GM12878 (cell line): ENCODE measurements at regions not wholly inside any gene's neighbourhood (a gene's known extent, or its start where the extent isn't known, plus 50 kb on each side); places are given as distances from the start of the nearest gene placed in this dataset.

Experiments used
- ATAC-seq: fragments of 200-7000 bp; cut with Tn5 transposase; 3 replicates; pipeline ENCODE4 v1.9.1; 2020; ENCODE audit warnings: mild to moderate bottlenecking, moderate library complexity
- BruUV-seq: library from RNA; stranded (reverse); fragments of 400-500 nt; replicated peaks from 2 replicates; lab custom pipeline; 2021; lab: Mats Ljungman, UMichigan
- CTCF ChIA-PET: fragments of 300-600 bp; sonication (Branson Sonifier 250); formaldehyde crosslinking; extraction: SDS; loops from one replicate; lab custom pipeline; 2021; ENCODE audit warnings: inconsistent platforms; lab: Yijun Ruan, JAX
- POLR2A ChIA-PET: fragments of 350-600 bp; formaldehyde crosslinking; extraction: SDS; loops from one replicate; lab custom pipeline; 2021; ENCODE audit warnings: inconsistent platforms; lab: Charles Lee
- RAD21 ChIA-PET: fragments of 300-600 bp; sonication (Branson Sonifier 250); formaldehyde crosslinking; loops from one replicate; lab custom pipeline; 2023; ENCODE audit warnings: antibody characterized with exemption; ENCODE audit not compliant: unreplicated experiment; lab: Charles Lee
- SMC1A ChIA-PET: fragments of 300-600 bp; sonication (Branson Sonifier 250); formaldehyde crosslinking; loops from one replicate; lab custom pipeline; 2023; ENCODE audit not compliant: unreplicated experiment, uncharacterized antibody; lab: Charles Lee
- DNase-seq: peaks from one replicate; pipeline ENCODE4 v3.0.0-alpha.2; 2011; ENCODE audit warnings: low read depth, low spot score
- FAIRE-seq: peaks from 3 replicates; lab custom pipeline; 2011; peaks lifted over from hg19 to GRCh38; lab: Jason Lieb, UNC
- H2AFZ ChIP-seq: 2 replicates; pipeline ENCODE4 v1.6.0; 2011; ENCODE audit warnings: low read depth, low read length, control low read depth; ENCODE audit not compliant: control insufficient read depth
- H3K27ac ChIP-seq: 2 replicates; pipeline ENCODE4 v1.5.1; 2011; ENCODE audit warnings: control low read depth; ENCODE audit not compliant: control insufficient read depth, insufficient read depth
- H3K27me3 ChIP-seq, 2 experiments: replicated peaks in 1 of 2; 2 replicates each; pipeline versions ENCODE4 v1.6.0 to v1.6.1; 2011; ENCODE audit warnings: low read length in 1 of 2; ENCODE audit not compliant: control insufficient read depth in 2 of 2, insufficient read depth in 2 of 2
- H3K36me3 ChIP-seq, 2 experiments: 2 replicates each; pipeline ENCODE4 v1.5.1; 2011; ENCODE audit warnings: low read length in 1 of 2; ENCODE audit not compliant: control insufficient read depth in 2 of 2, insufficient read depth in 2 of 2
- H3K4me1 ChIP-seq: 2 replicates; pipeline ENCODE4 v1.6.1; 2011; ENCODE audit warnings: mild to moderate bottlenecking, low read length, moderate library complexity, mixed read lengths; ENCODE audit not compliant: control insufficient read depth, insufficient read depth
- H3K4me2 ChIP-seq: 2 replicates; pipeline ENCODE4 v1.6.0; 2011; ENCODE audit warnings: control low read depth; ENCODE audit not compliant: control insufficient read depth, insufficient read depth
- H3K4me3 ChIP-seq: fragments of 200-600 bp; sonication (generic); 2 replicates; pipeline ENCODE4 v1.5.1; 2016
- H3K79me2 ChIP-seq: 2 replicates; pipeline ENCODE4 v1.6.0; 2011; ENCODE audit warnings: low read length; ENCODE audit not compliant: control insufficient read depth, insufficient read depth
- H3K9ac ChIP-seq: 2 replicates; pipeline ENCODE4 v1.8.0; 2011; ENCODE audit warnings: low read length, control low read depth, mixed read lengths; ENCODE audit not compliant: control insufficient read depth, insufficient read depth
- H3K9me3 ChIP-seq: replicated peaks from 3 replicates; pipeline ENCODE4 v1.5.1; 2011; ENCODE audit warnings: mild to moderate bottlenecking, low read length; ENCODE audit not compliant: control insufficient read depth, insufficient read depth
- H4K20me1 ChIP-seq: 2 replicates; pipeline ENCODE4 v1.6.0; 2011; ENCODE audit not compliant: control insufficient read depth, insufficient read depth
- CREM ChIP-seq: IDR thresholded peaks from 2 replicates; pipeline ENCODE4 v1.6.1; 2014; ENCODE audit warnings: antibody characterized with exemption, low read depth
- FOXK2 ChIP-seq: fragments of 450-650 bp; IDR thresholded peaks from 2 replicates; pipeline ENCODE4 v1.6.1; 2017; ENCODE audit warnings: mild to moderate bottlenecking, moderate library complexity
- FOXM1 ChIP-seq: IDR thresholded peaks from 2 replicates; pipeline ENCODE4 v1.6.1; 2012; ENCODE audit warnings: low read depth, mild to moderate bottlenecking, inconsistent platforms, low read length, moderate library complexity
- HDAC2 ChIP-seq: fragments of 200-600 bp; sonication (generic); IDR thresholded peaks from 2 replicates; pipeline ENCODE4 v1.6.1; 2017
- IKZF1 ChIP-seq: fragments of 450-650 bp; conservative IDR thresholded peaks from 2 replicates; pipeline ENCODE4 v1.6.1; 2017; ENCODE audit warnings: antibody characterized with exemption, mild to moderate bottlenecking
- PKNOX1 ChIP-seq: fragments of 450-650 bp; IDR thresholded peaks from 2 replicates; pipeline ENCODE4 v1.6.1; 2016; ENCODE audit warnings: mild to moderate bottlenecking
- SKIL ChIP-seq: fragments of 450-650 bp; IDR thresholded peaks from 2 replicates; pipeline ENCODE4 v1.6.1; 2017; ENCODE audit warnings: mild to moderate bottlenecking, low read depth, inconsistent platforms; ENCODE audit not compliant: poor library complexity, severe bottlenecking
- TCF12 ChIP-seq: IDR thresholded peaks from 2 replicates; pipeline ENCODE4 v1.6.1; 2011; ENCODE audit warnings: low read depth, mild to moderate bottlenecking, low read length
- USF2 ChIP-seq: IDR thresholded peaks from 2 replicates; pipeline ENCODE4 v1.6.1; 2011; ENCODE audit warnings: low read depth, low read length, improper control_type of control experiment, borderline replicate concordance
- ZBTB4 ChIP-seq: fragments of 450-650 bp; formaldehyde crosslinking; IDR thresholded peaks from 2 replicates; pipeline ENCODE4 v1.4.0; 2022; ENCODE audit warnings: mild to moderate bottlenecking, moderate library complexity
- ZNF207 ChIP-seq: fragments of 450-650 bp; IDR thresholded peaks from 2 replicates; pipeline ENCODE4 v1.6.1; 2014; ENCODE audit warnings: antibody characterized with exemption, mild to moderate bottlenecking, borderline replicate concordance
- ZNF592 ChIP-seq: fragments of 450-650 bp; IDR thresholded peaks from 2 replicates; pipeline ENCODE4 v1.6.1; 2017; ENCODE audit warnings: mild to moderate bottlenecking, moderate library complexity
- ZZZ3 ChIP-seq: IDR thresholded peaks from 2 replicates; pipeline ENCODE4 v1.6.1; 2011; ENCODE audit warnings: low read depth; ENCODE audit not compliant: control insufficient read depth, insufficient read length
- WGBS: methylation state at CpG from one replicate; pipeline ENCODE4 v1.1.6; 2016; ENCODE audit warnings: low lambda C conversion rate; ENCODE audit not compliant: insufficient replicate concordance, insufficient coverage; ENCODE audit errors: missing lambda C conversion rate; 5-methylcytosine and 5-hydroxymethylcytosine counted together
- in situ Hi-C: fragments of 300-500 bp; cut with MboI; formaldehyde crosslinking; loops from 9 replicates; pipeline ENCODE4 v1.14.3; 2018; ENCODE audit warnings: mixed read lengths
- intact Hi-C: fragments of 100-400 bp; cut with micrococcal nuclease; formaldehyde crosslinking; loops from one replicate; pipeline ENCODE4 v1.14.2; 2022; ENCODE audit not compliant: unreplicated experiment

GRCh38 chr4:79182209-79182608 lies 143.7 kb downstream of the NAA11 start:
- CTCF ChIA-PET = interaction anchor here (0.7 to 1.8 kb wide), 4 partner anchors 8 to 69 kb away, joined by 3 to 5 read pairs (median 4); no protein-coding TSS in a partner anchor
- 10% methylated on average over 3 of the region's 3 CpGs for WGBS
- Histone ChIP-seq H3K4me2 (no peak overlapping the region), H3K36me3 (no peaks in the 10 kb centered on the region), H3K9ac (no peak overlapping the region), H3K27me3 (no peaks in the 10 kb centered on the region), H3K4me1 (no peaks in the 10 kb centered on the region), H3K27ac (no peak overlapping the region), H3K9me3 (no peaks in the 10 kb centered on the region), H3K4me3 (no peak overlapping the region), H3K79me2 (no peaks in the 10 kb centered on the region), H4K20me1 (no peaks in the 10 kb centered on the region), H2AFZ (0 out of 2 replicates have a peak overlapping the region, but pooled peaks have one; percentile 2)
- ATAC-seq = peak; percentile 74
- no peak for FAIRE-seq
- SMC1A ChIA-PET = interaction anchor here (0.8 to 2.2 kb wide), 15 partner anchors 8 to 140 kb away, joined by 3 to 11 read pairs (median 4); no protein-coding TSS in a partner anchor
- RAD21 ChIA-PET = interaction anchor here (0.7 to 1.5 kb wide), 6 partner anchors 9 to 140 kb away, joined by 3 to 6 read pairs (median 4); no protein-coding TSS in a partner anchor
- in situ Hi-C loops = no loop called here
- intact Hi-C loops = no loop called here
- no TSS peak for BruUV-seq
- POLR2A ChIA-PET = interaction anchor here (1.0 to 1.4 kb wide), 2 partner anchors 9 to 44 kb away, joined by 3 read pairs; no protein-coding TSS in a partner anchor
- DNase-seq = no peak
- TF ChIP-seq SKIL (no peak), IKZF1 (0 out of 2 replicates have a peak, but pooled peaks have one; percentile 22), CREM (no peak), PKNOX1 (no peak), ZBTB4 (CRISPR knock-in tag) (no peak), ZNF592 (no peak), ZZZ3 (no peak), USF2 (no peak), ZNF207 (no peak), TCF12 (no peak), HDAC2 (no peak), FOXK2 (no peak), FOXM1 (no peak)
